IMR-90 (cell line): ENCODE measurements at regions not wholly inside any gene's neighbourhood (a gene's known extent, or its start where the extent isn't known, plus 50 kb on each side); places are given as distances from the start of the nearest gene placed in this dataset.

Experiments used
- ATAC-seq: fragments of 200-7000 bp; cut with Tn5 transposase; 2 replicates; pipeline ENCODE4 v1.9.1; 2020; ENCODE audit warnings: low read depth, mild to moderate bottlenecking, moderate library complexity
- BruUV-seq: library from RNA; stranded (reverse); fragments of 400-500 nt; replicated peaks from 2 replicates; lab custom pipeline; 2021; lab: Mats Ljungman, UMichigan
- CTCF ChIA-PET: fragments of 300-600 bp; formaldehyde crosslinking; extraction: SDS; loops from one replicate; lab custom pipeline; 2021; ENCODE audit warnings: antibody characterized with exemption; lab: Yijun Ruan, JAX
- POLR2A ChIA-PET: fragments of 300-600 bp; sonication (Branson Sonifier 250); formaldehyde crosslinking; loops from one replicate; lab custom pipeline; 2022; ENCODE audit warnings: antibody characterized with exemption; ENCODE audit not compliant: unreplicated experiment; lab: Charles Lee
- DNase-seq: peaks from one replicate; pipeline ENCODE4 v3.0.0; 2013
- H2AFZ ChIP-seq: replicated peaks from 2 replicates; pipeline ENCODE3; 2013; ENCODE audit warnings: low read length, mild to moderate bottlenecking; ENCODE audit not compliant: poor library complexity
- H2AK5ac ChIP-seq: 2 replicates; pipeline ENCODE4 v1.6.1; 2013; ENCODE audit warnings: low read depth, low read length, inconsistent platforms
- H2AK9ac ChIP-seq: replicated peaks from 2 replicates; pipeline ENCODE3; 2013; ENCODE audit warnings: mild to moderate bottlenecking, low read depth, low read length, moderate library complexity; ENCODE audit not compliant: poor library complexity
- H2BK120ac ChIP-seq: 2 replicates; pipeline ENCODE4 v1.6.1; 2013; ENCODE audit warnings: low read depth, low read length, inconsistent platforms
- H2BK15ac ChIP-seq: 3 replicates; pipeline ENCODE4 v1.6.1; 2013; ENCODE audit warnings: low read depth, low read length, inconsistent platforms
- H2BK20ac ChIP-seq: 2 replicates; pipeline ENCODE4 v1.6.1; 2013; ENCODE audit warnings: low read depth, mild to moderate bottlenecking, inconsistent platforms, low read length, moderate library complexity
- H2BK5ac ChIP-seq: 2 replicates; pipeline ENCODE4 v1.6.1; 2013; ENCODE audit warnings: mild to moderate bottlenecking, low read depth, low read length, inconsistent platforms; ENCODE audit not compliant: poor library complexity, severe bottlenecking
- H3K14ac ChIP-seq: replicated peaks from 2 replicates; pipeline ENCODE4 v1.6.1; 2013; ENCODE audit warnings: low read depth, low read length, inconsistent platforms
- H3K18ac ChIP-seq: 2 replicates; pipeline ENCODE4 v1.6.1; 2013; ENCODE audit warnings: low read depth, low read length, control low read depth
- H3K23ac ChIP-seq: 2 replicates; pipeline ENCODE4 v1.6.1; 2013; ENCODE audit warnings: low read depth, low read length, inconsistent platforms
- H3K27ac ChIP-seq: 2 replicates; pipeline ENCODE4 v1.5.1; 2013; ENCODE audit warnings: mild to moderate bottlenecking, control low read depth, low read length; ENCODE audit not compliant: insufficient read depth
- H3K27me3 ChIP-seq: 2 replicates; pipeline ENCODE4 v1.6.1; 2013; ENCODE audit warnings: low read length; ENCODE audit not compliant: control insufficient read depth, insufficient read depth
- H3K36me3 ChIP-seq: 2 replicates; pipeline ENCODE4 v1.6.1; 2013; ENCODE audit warnings: low read length, mixed read lengths; ENCODE audit not compliant: control insufficient read depth, insufficient read depth
- H3K4ac ChIP-seq: 2 replicates; pipeline ENCODE4 v1.6.1; 2013; ENCODE audit warnings: low read depth, low read length, inconsistent platforms
- H3K4me1 ChIP-seq: 2 replicates; pipeline ENCODE4 v1.6.1; 2013; ENCODE audit warnings: low read length, mixed read lengths; ENCODE audit not compliant: control insufficient read depth, insufficient read depth
- H3K4me2 ChIP-seq: 2 replicates; pipeline ENCODE4 v1.6.1; 2013; ENCODE audit warnings: low read depth, mild to moderate bottlenecking, control low read depth, low read length, moderate library complexity
- H3K4me3 ChIP-seq: 2 replicates; pipeline ENCODE4 v1.5.1; 2013; ENCODE audit warnings: low read depth, mild to moderate bottlenecking, control low read depth, low read length, moderate library complexity; ENCODE audit not compliant: insufficient read depth
- H3K56ac ChIP-seq: 2 replicates; pipeline ENCODE4 v1.6.1; 2013; ENCODE audit warnings: low read length, inconsistent platforms; ENCODE audit not compliant: insufficient read depth; ENCODE audit errors: extremely low read depth
- H3K79me1 ChIP-seq, 2 experiments: 2 replicates each; pipeline ENCODE4 v1.6.1; 2013; ENCODE audit warnings: low read length in 2 of 2, inconsistent platforms in 1 of 2, low read depth in 1 of 2
- H3K9ac ChIP-seq: 2 replicates; pipeline ENCODE4 v1.6.1; 2013; ENCODE audit warnings: low read depth, low read length, control low read depth
- H3K9me1 ChIP-seq: 2 replicates; pipeline ENCODE4 v1.6.1; 2013; ENCODE audit warnings: low read length, inconsistent platforms; ENCODE audit not compliant: insufficient read depth
- H3K9me3 ChIP-seq: 2 replicates; pipeline ENCODE4 v1.6.1; 2013; ENCODE audit warnings: low read length; ENCODE audit not compliant: control insufficient read depth, insufficient read depth
- H4K20me1 ChIP-seq: 2 replicates; pipeline ENCODE4 v1.6.1; 2013; ENCODE audit warnings: low read length, inconsistent platforms; ENCODE audit not compliant: insufficient read depth
- H4K5ac ChIP-seq: 2 replicates; pipeline ENCODE4 v1.6.1; 2013; ENCODE audit warnings: mild to moderate bottlenecking, low read depth, low read length, control low read depth
- H4K8ac ChIP-seq, 2 experiments: 2 replicates each; pipeline ENCODE4 v1.6.1; 2013; ENCODE audit warnings: low read depth in 2 of 2, low read length in 2 of 2, control low read depth in 1 of 2, inconsistent platforms in 1 of 2
- H4K91ac ChIP-seq: 2 replicates; pipeline ENCODE4 v1.6.1; 2013; ENCODE audit warnings: low read depth, low read length, inconsistent platforms; ENCODE audit not compliant: insufficient read depth
- BHLHE40 ChIP-seq: fragments of 150-350 bp; IDR thresholded peaks from 2 replicates; pipeline ENCODE4 v1.6.1; 2016; ENCODE audit warnings: mild to moderate bottlenecking, low read depth, low read length
- CEBPB ChIP-seq: IDR thresholded peaks from 2 replicates; pipeline ENCODE4 v1.6.1; 2012; ENCODE audit warnings: low read depth, low read length, improper control_type of control experiment
- CHD1 ChIP-seq: IDR thresholded peaks from 2 replicates; pipeline ENCODE4 v1.6.1; 2012; ENCODE audit warnings: low read depth, low read length, improper control_type of control experiment
- ELK1 ChIP-seq: fragments of 150-350 bp; IDR thresholded peaks from 2 replicates; pipeline ENCODE4 v1.6.1; 2016; ENCODE audit warnings: low read depth, mild to moderate bottlenecking, low read length, moderate library complexity, borderline replicate concordance
- FOS ChIP-seq: fragments of 150-350 bp; IDR thresholded peaks from 2 replicates; pipeline ENCODE4 v1.6.1; 2016; ENCODE audit warnings: low read depth, low read length
- MAFK ChIP-seq: IDR thresholded peaks from 2 replicates; pipeline ENCODE4 v1.6.1; 2012; ENCODE audit warnings: low read depth, low read length, improper control_type of control experiment
- MAZ ChIP-seq: IDR thresholded peaks from 2 replicates; pipeline ENCODE4 v1.6.1; 2012; ENCODE audit warnings: low read depth, mild to moderate bottlenecking, low read length, improper control_type of control experiment, moderate library complexity, borderline replicate concordance
- MXI1 ChIP-seq: IDR thresholded peaks from 2 replicates; pipeline ENCODE4 v1.6.1; 2012; ENCODE audit warnings: low read depth, mild to moderate bottlenecking, low read length, moderate library complexity, borderline replicate concordance
- NFE2L2 ChIP-seq: fragments of 150-350 bp; IDR thresholded peaks from 2 replicates; pipeline ENCODE4 v1.6.1; 2016; ENCODE audit warnings: low read depth, mild to moderate bottlenecking, low read length
- POLR2A ChIP-seq: IDR thresholded peaks from 2 replicates; pipeline ENCODE4 v1.6.1; 2012; ENCODE audit warnings: mild to moderate bottlenecking, low read depth, low read length
- RAD21 ChIP-seq: IDR thresholded peaks from 2 replicates; pipeline ENCODE4 v1.6.1; 2012; ENCODE audit warnings: low read length, improper control_type of control experiment
- RCOR1 ChIP-seq: IDR thresholded peaks from 2 replicates; pipeline ENCODE4 v1.6.1; 2012; ENCODE audit warnings: mild to moderate bottlenecking, low read length, improper control_type of control experiment; ENCODE audit not compliant: insufficient replicate concordance
- RFX5 ChIP-seq: IDR thresholded peaks from 2 replicates; pipeline ENCODE4 v1.8.0; 2012; ENCODE audit warnings: low read depth, mild to moderate bottlenecking, low read length, moderate library complexity
- SMC3 ChIP-seq: fragments of 150-350 bp; IDR thresholded peaks from 2 replicates; pipeline ENCODE4 v1.6.1; 2016; ENCODE audit warnings: low read depth, mild to moderate bottlenecking, antibody characterized with exemption, low read length, moderate library complexity
- USF2 ChIP-seq: fragments of 150-350 bp; IDR thresholded peaks from 2 replicates; pipeline ENCODE4 v1.6.1; 2017; ENCODE audit warnings: mild to moderate bottlenecking, antibody characterized with exemption, low read length, low read depth
- WGBS, 2 experiments: methylation state at CpG; one replicate each; pipeline versions ENCODE4 v1.1.5 to v1.1.7; 2013; ENCODE audit warnings: missing lambda C conversion rate in 2 of 2; ENCODE audit not compliant: insufficient read length in 1 of 2; ENCODE audit errors: extremely low coverage in 2 of 2; 5-methylcytosine and 5-hydroxymethylcytosine counted together
- dilution Hi-C: fragments of 300-500 bp; cut with HindIII; formaldehyde crosslinking; loops from one replicate; pipeline ENCODE4 v1.14.3; 2018; ENCODE audit warnings: low sequenced_read_pairs; ENCODE audit not compliant: unreplicated experiment
- in situ Hi-C: fragments of 300-500 bp; cut with MboI; formaldehyde crosslinking; loops from 3 replicates; pipeline ENCODE4 v1.14.3; 2019; ENCODE audit warnings: low sequenced_read_pairs, inconsistent platforms, mixed read lengths
- intact Hi-C: fragments of 100-400 bp; cut with micrococcal nuclease; formaldehyde crosslinking; loops from 2 replicates; pipeline ENCODE4 v1.10.0; 2022
- TF ChIP-seq, protein P1 (sequence below): conservative IDR thresholded peaks from 2 replicates; pipeline ENCODE4 v1.5.1; 2012; ENCODE audit warnings: mild to moderate bottlenecking, low read depth, low read length, improper control_type of control experiment

- TF ChIP-seq MXI1 = no peak
- no peak for TF ChIP-seq BHLHE40
- TF ChIP-seq FOS = no peak
- no peak for TF ChIP-seq SMC3
- TF ChIP-seq USF2 = no peak
- TF ChIP-seq, protein P1, sequence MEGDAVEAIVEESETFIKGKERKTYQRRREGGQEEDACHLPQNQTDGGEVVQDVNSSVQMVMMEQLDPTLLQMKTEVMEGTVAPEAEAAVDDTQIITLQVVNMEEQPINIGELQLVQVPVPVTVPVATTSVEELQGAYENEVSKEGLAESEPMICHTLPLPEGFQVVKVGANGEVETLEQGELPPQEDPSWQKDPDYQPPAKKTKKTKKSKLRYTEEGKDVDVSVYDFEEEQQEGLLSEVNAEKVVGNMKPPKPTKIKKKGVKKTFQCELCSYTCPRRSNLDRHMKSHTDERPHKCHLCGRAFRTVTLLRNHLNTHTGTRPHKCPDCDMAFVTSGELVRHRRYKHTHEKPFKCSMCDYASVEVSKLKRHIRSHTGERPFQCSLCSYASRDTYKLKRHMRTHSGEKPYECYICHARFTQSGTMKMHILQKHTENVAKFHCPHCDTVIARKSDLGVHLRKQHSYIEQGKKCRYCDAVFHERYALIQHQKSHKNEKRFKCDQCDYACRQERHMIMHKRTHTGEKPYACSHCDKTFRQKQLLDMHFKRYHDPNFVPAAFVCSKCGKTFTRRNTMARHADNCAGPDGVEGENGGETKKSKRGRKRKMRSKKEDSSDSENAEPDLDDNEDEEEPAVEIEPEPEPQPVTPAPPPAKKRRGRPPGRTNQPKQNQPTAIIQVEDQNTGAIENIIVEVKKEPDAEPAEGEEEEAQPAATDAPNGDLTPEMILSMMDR = no peak
- TF ChIP-seq POLR2A = no peak
- no peak for TF ChIP-seq CHD1
- TF ChIP-seq RAD21 = no peak
- TF ChIP-seq RCOR1 = no peak
- no peak for TF ChIP-seq RFX5
- TF ChIP-seq MAZ = no peak
- no peak for TF ChIP-seq NFE2L2
- TF ChIP-seq MAFK = no peak
- no peak for TF ChIP-seq ELK1
- no peak for TF ChIP-seq CEBPB
- H3K36me3 ChIP-seq = no peaks in the 10 kb centered on the region
- H3K79me1 ChIP-seq = no peaks in the 10 kb centered on the region
- no peak overlapping the region for H2BK15ac ChIP-seq
- H2AFZ ChIP-seq = no peak overlapping the region
- BruUV-seq = no TSS peak
- H3K9ac ChIP-seq = no peak overlapping the region
- H3K18ac ChIP-seq = no peak overlapping the region
- no peak overlapping the region for H3K4me3 ChIP-seq
- H2AK9ac ChIP-seq = no peak overlapping the region
- intact Hi-C loops = no loop called here
- H3K4me2 ChIP-seq = no peak overlapping the region
- no peak overlapping the region for H4K5ac ChIP-seq
- H3K9me3 ChIP-seq = no peaks in the 10 kb centered on the region
- no peak overlapping the region for H4K91ac ChIP-seq
- dilution Hi-C loops = no loop called here
- no peaks in the 10 kb centered on the region for H3K9me1 ChIP-seq
- no peak overlapping the region for H4K8ac ChIP-seq
- H3K27ac ChIP-seq = no peak overlapping the region
- H2AK5ac ChIP-seq = no peak overlapping the region
- H3K4me1 ChIP-seq = no peaks in the 10 kb centered on the region
- no peak overlapping the region for H2BK20ac ChIP-seq
- no peak overlapping the region for H3K56ac ChIP-seq
- no peak overlapping the region for H3K14ac ChIP-seq
- ChIA-PET POLR2A (no interaction called here), CTCF (no interaction called here)
- ATAC-seq = no peak
- no peak for DNase-seq
- no peak overlapping the region for H2BK5ac ChIP-seq
- no peak overlapping the region for H3K4ac ChIP-seq
- in situ Hi-C loops = no loop called here
- H3K27me3 ChIP-seq = peaks cover 4% of the 10 kb centered on the region
- H4K20me1 ChIP-seq = no peaks in the 10 kb centered on the region
- no peak overlapping the region for H2BK120ac ChIP-seq
- H3K23ac ChIP-seq = no peak overlapping the region
- WGBS, 2 experiments = no CpG with 5 or more reads among the region's 3 CpGs
Observed at GRCh38 chr1:229986737-229987337, 80.2 kb upstream of the GALNT2 start.
